Fibroblast of villous mesenchyme (primary cell): ENCODE measurements at regions not wholly inside any gene's neighbourhood (a gene's known extent, or its start where the extent isn't known, plus 50 kb on each side); places are given as distances from the start of the nearest gene placed in this dataset.

Source experiments
- DNase-seq: peaks from one replicate; pipeline ENCODE4 v3.0.0-alpha.2; 2010; ENCODE audit warnings: low read depth
- H3K4me3 ChIP-seq: 2 replicates; pipeline ENCODE4 v1.5.1; 2011; ENCODE audit warnings: low read depth, mild to moderate bottlenecking, low read length
- TF ChIP-seq, protein P1 (sequence below): IDR thresholded peaks from 2 replicates; pipeline ENCODE4 v1.5.1; 2012; ENCODE audit warnings: low read depth, mild to moderate bottlenecking, low read length; ENCODE audit not compliant: insufficient read depth

DNA sequence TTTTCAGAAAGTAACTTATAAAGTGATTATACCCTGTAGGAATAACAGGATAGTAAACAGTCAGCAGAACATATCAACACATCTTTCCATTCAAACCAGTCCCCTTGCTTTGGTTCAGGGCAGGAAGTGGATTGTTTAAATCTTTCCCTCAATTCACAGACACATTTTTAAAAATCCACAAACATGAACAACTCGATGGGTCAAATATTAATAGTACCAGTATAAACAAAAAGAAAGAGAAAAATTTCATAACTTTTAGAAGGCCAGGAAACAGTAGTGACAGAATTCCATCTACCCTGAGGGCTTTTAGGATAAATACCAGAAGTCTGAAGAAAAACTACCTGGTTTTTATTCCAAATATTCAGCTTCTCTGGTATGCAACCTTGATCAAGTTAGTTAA, 1072.8 kb upstream of the PABPC4L start:
- H3K4me3 ChIP-seq = no peak overlapping the region
- TF ChIP-seq, protein P1, sequence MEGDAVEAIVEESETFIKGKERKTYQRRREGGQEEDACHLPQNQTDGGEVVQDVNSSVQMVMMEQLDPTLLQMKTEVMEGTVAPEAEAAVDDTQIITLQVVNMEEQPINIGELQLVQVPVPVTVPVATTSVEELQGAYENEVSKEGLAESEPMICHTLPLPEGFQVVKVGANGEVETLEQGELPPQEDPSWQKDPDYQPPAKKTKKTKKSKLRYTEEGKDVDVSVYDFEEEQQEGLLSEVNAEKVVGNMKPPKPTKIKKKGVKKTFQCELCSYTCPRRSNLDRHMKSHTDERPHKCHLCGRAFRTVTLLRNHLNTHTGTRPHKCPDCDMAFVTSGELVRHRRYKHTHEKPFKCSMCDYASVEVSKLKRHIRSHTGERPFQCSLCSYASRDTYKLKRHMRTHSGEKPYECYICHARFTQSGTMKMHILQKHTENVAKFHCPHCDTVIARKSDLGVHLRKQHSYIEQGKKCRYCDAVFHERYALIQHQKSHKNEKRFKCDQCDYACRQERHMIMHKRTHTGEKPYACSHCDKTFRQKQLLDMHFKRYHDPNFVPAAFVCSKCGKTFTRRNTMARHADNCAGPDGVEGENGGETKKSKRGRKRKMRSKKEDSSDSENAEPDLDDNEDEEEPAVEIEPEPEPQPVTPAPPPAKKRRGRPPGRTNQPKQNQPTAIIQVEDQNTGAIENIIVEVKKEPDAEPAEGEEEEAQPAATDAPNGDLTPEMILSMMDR = no peak
- no peak for DNase-seq

DNA sequence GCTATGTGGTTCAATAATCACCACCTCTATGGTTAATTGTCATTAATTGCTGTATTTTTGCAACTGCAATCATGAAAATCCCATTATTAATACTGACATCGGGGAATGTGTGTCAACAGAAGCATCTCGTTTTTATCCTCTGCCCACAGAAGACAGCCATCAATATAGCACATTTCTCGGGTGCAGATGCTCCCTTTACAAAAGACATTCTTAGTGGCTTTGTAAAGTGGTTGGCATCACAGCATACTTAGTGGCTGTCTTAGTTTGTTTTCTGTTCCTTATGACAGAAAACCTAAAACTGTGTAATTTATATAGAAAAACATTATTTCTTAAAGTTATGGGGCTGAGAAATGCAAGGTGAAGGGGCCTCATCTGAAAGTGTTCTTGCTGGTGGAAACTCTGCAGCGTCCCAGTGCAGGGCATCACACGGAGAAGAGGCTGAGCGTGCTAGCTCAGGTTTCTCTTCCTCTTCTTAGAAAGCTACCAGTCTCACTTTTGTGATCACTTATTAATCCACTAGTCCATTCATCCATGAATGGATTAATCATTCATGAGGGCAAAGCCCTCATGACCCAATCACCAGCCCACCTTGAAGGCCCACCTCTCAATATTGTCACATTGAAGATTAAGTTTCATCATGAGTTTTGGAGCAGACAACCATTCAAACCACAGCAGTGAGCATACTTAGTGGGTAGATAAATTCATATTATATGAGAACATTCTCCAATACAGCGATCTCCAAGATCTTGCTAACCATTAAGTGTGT, 1067.7 kb upstream of the PABPC4L start:
- DNase-seq = no peak
- no peak overlapping the region for H3K4me3 ChIP-seq
- TF ChIP-seq, protein P1 = no peak

DNA sequence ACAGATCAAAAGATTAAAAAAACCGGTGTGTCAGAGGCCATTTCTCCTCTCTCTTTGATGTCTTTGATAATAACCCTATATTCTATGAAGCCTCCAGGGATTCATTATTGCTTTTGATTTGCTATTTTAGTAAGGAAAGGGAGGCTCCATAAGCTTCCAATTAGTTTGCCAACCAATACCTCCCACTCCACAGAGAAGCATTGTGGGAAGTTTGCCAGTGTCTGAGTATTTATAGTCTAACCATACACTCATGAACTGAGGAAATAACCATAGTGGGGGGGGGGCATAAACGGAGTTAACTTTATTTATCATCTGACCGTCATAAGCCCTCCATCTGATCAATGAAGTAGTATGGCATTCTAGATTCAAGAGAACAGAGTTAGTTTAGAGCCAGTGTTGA, 1066.8 kb upstream of the PABPC4L start:
- DNase-seq = no peak
- no peak overlapping the region for H3K4me3 ChIP-seq
- TF ChIP-seq, protein P1 = no peak

DNA sequence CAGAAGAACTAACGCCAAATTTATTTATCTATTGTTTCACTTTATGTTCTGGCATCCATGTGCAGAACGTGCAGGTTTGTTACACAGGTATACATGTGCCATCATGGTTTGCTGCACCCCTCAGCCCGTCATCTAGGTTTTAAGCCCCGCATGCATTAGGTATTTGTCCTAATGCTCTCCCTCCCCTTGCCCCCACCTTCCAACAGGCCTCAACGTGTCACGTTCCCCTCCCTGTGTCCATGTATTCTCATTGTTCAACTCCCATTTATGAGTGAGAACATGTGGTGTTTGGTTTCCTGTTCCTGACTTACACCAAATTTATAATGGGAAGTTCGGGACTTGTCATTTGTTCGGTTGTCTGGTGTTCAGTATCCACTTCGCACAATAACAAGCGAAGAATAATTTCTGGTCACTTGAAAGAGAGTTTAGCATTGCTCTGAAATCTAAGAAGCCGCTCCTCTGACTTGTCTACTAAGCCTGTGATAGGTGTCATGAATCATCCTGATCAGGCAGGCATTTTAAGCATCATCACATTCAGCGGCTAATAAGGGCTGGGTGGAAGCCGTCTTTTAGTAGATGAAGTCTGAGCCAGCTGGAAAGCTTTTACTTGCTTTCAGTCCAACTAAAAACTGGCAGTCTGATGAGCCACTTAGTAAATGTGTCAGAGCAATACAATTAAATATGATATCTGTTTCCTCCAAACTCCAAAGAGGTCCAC, 1065.7 kb upstream of the PABPC4L start:
- no peak overlapping the region for H3K4me3 ChIP-seq
- TF ChIP-seq, protein P1 = no peak
- DNase-seq = no peak

DNA sequence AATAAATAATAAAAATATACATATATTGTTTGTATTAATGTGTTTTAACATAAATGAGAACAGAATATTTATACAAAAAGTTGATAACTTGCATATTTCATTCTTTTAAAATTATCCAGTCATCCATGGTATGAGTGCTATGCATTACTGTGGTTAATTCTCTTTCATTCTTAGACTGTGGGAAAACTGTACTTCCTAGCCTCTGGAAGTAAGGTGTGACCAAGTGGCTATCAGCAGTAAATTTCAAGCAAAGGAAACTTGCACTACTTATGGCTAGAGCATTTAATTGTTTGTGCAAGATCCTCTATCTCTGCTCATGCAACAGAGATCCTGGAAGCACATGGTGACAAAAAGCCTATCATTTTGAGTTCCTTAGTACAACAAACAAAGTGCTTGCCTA, 1054.5 kb upstream of the PABPC4L start:
- TF ChIP-seq, protein P1 = no peak
- peak; percentile 11 for DNase-seq
- H3K4me3 ChIP-seq = no peak overlapping the region

DNA sequence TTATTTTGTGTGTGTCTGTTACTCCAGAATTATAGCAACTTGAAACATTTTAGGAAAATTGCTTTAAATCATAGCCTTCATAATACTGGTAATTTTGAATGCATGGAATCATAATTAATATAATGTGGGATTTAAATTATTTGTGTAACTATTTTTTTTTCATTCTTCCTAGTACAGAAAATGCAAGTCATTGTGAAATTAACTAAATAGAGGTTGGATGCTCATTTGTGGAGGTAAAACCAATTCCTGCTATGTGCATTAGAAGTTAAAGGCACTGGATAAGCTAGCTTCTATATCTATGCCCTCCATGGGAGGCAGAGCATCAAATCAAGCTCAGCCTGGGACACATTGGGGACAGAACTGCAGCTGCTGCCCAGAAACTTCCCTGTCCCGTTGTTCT, 1048.5 kb upstream of the PABPC4L start:
- H3K4me3 ChIP-seq = no peak overlapping the region
- DNase-seq = no peak
- TF ChIP-seq, protein P1 = no peak
